Astrocyte (in vitro differentiated cells and primary cell): ENCODE measurements at regions not wholly inside any gene's neighbourhood (a gene's known extent, or its start where the extent isn't known, plus 50 kb on each side); places are given as distances from the start of the nearest gene placed in this dataset.

Experiments
- DNase-seq: peaks from one replicate; pipeline ENCODE4 v3.0.0-alpha.2; 2010; ENCODE audit warnings: low read depth
- FAIRE-seq: peaks from 2 replicates; lab custom pipeline; 2011; peaks lifted over from hg19 to GRCh38; lab: Jason Lieb, UNC
- H2AFZ ChIP-seq: 2 replicates; pipeline ENCODE4 v1.6.0; 2012; ENCODE audit warnings: low read depth, low read length, inconsistent platforms
- H3K27ac ChIP-seq: 2 replicates; pipeline ENCODE4 v1.5.1; 2011; ENCODE audit warnings: low read depth, low read length, inconsistent platforms
- H3K27me3 ChIP-seq: 2 replicates; pipeline ENCODE4 v1.6.0; 2011; ENCODE audit warnings: low read length, inconsistent platforms; ENCODE audit not compliant: insufficient read depth
- H3K36me3 ChIP-seq: 2 replicates; pipeline ENCODE4 v1.5.1; 2011; ENCODE audit warnings: low read length, inconsistent platforms; ENCODE audit not compliant: insufficient read depth
- H3K4me1 ChIP-seq: 2 replicates; pipeline ENCODE4 v1.5.1; 2011; ENCODE audit warnings: low read length, inconsistent platforms; ENCODE audit not compliant: insufficient read depth
- H3K4me2 ChIP-seq: 2 replicates; pipeline ENCODE4 v1.6.0; 2012; ENCODE audit warnings: low read length, inconsistent platforms
- H3K4me3 ChIP-seq: 2 replicates; pipeline ENCODE4 v1.5.1; 2011; ENCODE audit warnings: low read depth, mild to moderate bottlenecking, low read length, inconsistent platforms; ENCODE audit not compliant: insufficient read depth
- H3K79me2 ChIP-seq: 2 replicates; pipeline ENCODE4 v1.6.0; 2012; ENCODE audit warnings: mild to moderate bottlenecking, low read length, inconsistent platforms; ENCODE audit not compliant: insufficient read depth
- H3K9ac ChIP-seq: 2 replicates; pipeline ENCODE4 v1.6.0; 2012; ENCODE audit warnings: mild to moderate bottlenecking, low read length, inconsistent platforms
- H3K9me3 ChIP-seq: 2 replicates; pipeline ENCODE4 v1.5.1; 2012; ENCODE audit warnings: low read depth, mild to moderate bottlenecking, low read length, inconsistent platforms; ENCODE audit not compliant: insufficient read depth
- H4K20me1 ChIP-seq: 2 replicates; pipeline ENCODE4 v1.6.0; 2012; ENCODE audit warnings: low read length, inconsistent platforms; ENCODE audit not compliant: insufficient read depth
- H3K27ac Mint-ChIP-seq: one replicate; pipeline ENCODE4 v1.8.0; 2021; ENCODE audit warnings: mild to moderate bottlenecking, mixed read lengths; ENCODE audit not compliant: unreplicated experiment
- H3K27me3 Mint-ChIP-seq: one replicate; pipeline ENCODE4 v1.8.0; 2021; ENCODE audit warnings: low read depth, mixed read lengths; ENCODE audit not compliant: unreplicated experiment
- H3K36me3 Mint-ChIP-seq: one replicate; pipeline ENCODE4 v1.8.0; 2021; ENCODE audit warnings: low read depth, mixed read lengths; ENCODE audit not compliant: unreplicated experiment
- H3K4me1 Mint-ChIP-seq: one replicate; pipeline ENCODE4 v1.8.0; 2021; ENCODE audit warnings: low read depth, mixed read lengths; ENCODE audit not compliant: unreplicated experiment
- H3K4me3 Mint-ChIP-seq: one replicate; pipeline ENCODE4 v1.8.0; 2021; ENCODE audit warnings: mild to moderate bottlenecking, moderate library complexity, mixed read lengths; ENCODE audit not compliant: unreplicated experiment
- H3K9me3 Mint-ChIP-seq: one replicate; pipeline ENCODE4 v1.8.0; 2021; ENCODE audit warnings: mild to moderate bottlenecking, mixed read lengths; ENCODE audit not compliant: unreplicated experiment
- EZH2 ChIP-seq: IDR thresholded peaks from 2 replicates; pipeline ENCODE4 v1.6.1; 2012; ENCODE audit warnings: mild to moderate bottlenecking, low read length, inconsistent platforms; ENCODE audit not compliant: insufficient read depth
- TF ChIP-seq, protein P1 (sequence below): IDR thresholded peaks from 2 replicates; pipeline ENCODE4 v1.5.1; 2011; ENCODE audit warnings: low read depth, mild to moderate bottlenecking, inconsistent platforms, low read length, moderate library complexity; ENCODE audit not compliant: insufficient read depth

DNA sequence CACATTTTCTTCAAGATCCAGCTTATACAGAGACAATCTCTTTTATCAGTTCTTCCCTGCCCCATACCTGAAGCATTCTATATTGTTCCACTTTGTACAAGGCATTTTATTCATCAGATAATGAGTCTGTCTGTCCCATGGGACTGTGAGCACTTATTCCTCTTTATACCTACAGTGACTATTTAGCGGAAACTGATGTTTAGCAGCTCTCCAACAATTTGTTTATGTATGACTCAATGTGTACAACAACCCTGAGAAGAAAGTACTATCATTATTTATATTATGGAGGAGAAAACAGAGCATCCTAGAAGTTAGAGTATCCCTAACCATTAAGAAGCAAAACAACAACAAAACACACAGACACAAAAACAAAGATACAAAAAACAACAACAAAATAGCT, 306.5 kb downstream of the PRDM5 start:
- Histone ChIP-seq H3K36me3 (no peaks in the 10 kb centered on the region), H3K27me3 (no peaks in the 10 kb centered on the region), H3K9me3 (no peaks in the 10 kb centered on the region), H4K20me1 (no peaks in the 10 kb centered on the region), H3K27ac (no peak overlapping the region), H3K4me3 (no peak overlapping the region), H3K79me2 (no peaks in the 10 kb centered on the region), H3K9ac (no peak overlapping the region), H2AFZ (no peak overlapping the region), H3K4me1 (no peaks in the 10 kb centered on the region), H3K4me2 (no peak overlapping the region)
- peaks cover 2% of the 10 kb centered on the region for H3K4me1 Mint-ChIP-seq
- no peak for TF ChIP-seq EZH2
- TF ChIP-seq, protein P1, sequence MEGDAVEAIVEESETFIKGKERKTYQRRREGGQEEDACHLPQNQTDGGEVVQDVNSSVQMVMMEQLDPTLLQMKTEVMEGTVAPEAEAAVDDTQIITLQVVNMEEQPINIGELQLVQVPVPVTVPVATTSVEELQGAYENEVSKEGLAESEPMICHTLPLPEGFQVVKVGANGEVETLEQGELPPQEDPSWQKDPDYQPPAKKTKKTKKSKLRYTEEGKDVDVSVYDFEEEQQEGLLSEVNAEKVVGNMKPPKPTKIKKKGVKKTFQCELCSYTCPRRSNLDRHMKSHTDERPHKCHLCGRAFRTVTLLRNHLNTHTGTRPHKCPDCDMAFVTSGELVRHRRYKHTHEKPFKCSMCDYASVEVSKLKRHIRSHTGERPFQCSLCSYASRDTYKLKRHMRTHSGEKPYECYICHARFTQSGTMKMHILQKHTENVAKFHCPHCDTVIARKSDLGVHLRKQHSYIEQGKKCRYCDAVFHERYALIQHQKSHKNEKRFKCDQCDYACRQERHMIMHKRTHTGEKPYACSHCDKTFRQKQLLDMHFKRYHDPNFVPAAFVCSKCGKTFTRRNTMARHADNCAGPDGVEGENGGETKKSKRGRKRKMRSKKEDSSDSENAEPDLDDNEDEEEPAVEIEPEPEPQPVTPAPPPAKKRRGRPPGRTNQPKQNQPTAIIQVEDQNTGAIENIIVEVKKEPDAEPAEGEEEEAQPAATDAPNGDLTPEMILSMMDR = no peak
- no peak overlapping the region for H3K4me3 Mint-ChIP-seq
- H3K27ac Mint-ChIP-seq = no peak overlapping the region
- no peak for FAIRE-seq
- H3K36me3 Mint-ChIP-seq = no peaks in the 10 kb centered on the region
- DNase-seq = no peak
- H3K9me3 Mint-ChIP-seq = no peaks in the 10 kb centered on the region
- no peaks in the 10 kb centered on the region for H3K27me3 Mint-ChIP-seq

DNA sequence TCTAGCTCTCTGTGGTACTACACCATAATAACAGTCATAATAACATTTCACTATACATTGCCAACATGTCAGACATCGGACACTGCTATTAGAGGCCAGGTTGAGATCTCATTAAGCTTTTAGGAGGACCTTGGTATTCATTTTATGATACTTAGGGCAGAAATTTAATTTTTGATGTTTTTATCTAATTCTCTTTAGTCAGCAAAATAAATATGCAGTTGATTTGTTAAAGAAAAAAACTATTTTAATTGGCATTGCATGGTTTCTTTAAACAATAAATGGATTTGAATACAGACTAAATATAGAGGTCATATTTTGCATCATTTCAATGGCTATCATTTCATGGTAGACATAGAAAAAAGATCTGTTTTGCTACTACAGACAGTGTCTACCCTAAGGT, 308.7 kb downstream of the PRDM5 start:
- H3K36me3 ChIP-seq = no peaks in the 10 kb centered on the region
- H3K27ac ChIP-seq = no peak overlapping the region
- Mint-ChIP-seq H3K27ac (no peak overlapping the region), H3K36me3 (no peaks in the 10 kb centered on the region), H3K9me3 (no peaks in the 10 kb centered on the region), H3K27me3 (no peaks in the 10 kb centered on the region), H3K4me1 (peaks cover 2% of the 10 kb centered on the region), H3K4me3 (no peak overlapping the region)
- H3K9me3 ChIP-seq = no peaks in the 10 kb centered on the region
- H2AFZ ChIP-seq = no peak overlapping the region
- H4K20me1 ChIP-seq = no peaks in the 10 kb centered on the region
- DNase-seq = no peak
- no peak overlapping the region for H3K4me3 ChIP-seq
- no peaks in the 10 kb centered on the region for H3K4me1 ChIP-seq
- H3K4me2 ChIP-seq = no peak overlapping the region
- no peaks in the 10 kb centered on the region for H3K79me2 ChIP-seq
- no peak overlapping the region for H3K9ac ChIP-seq
- no peaks in the 10 kb centered on the region for H3K27me3 ChIP-seq
- TF ChIP-seq EZH2 = no peak
- TF ChIP-seq, protein P1 = no peak
- no peak for FAIRE-seq

DNA sequence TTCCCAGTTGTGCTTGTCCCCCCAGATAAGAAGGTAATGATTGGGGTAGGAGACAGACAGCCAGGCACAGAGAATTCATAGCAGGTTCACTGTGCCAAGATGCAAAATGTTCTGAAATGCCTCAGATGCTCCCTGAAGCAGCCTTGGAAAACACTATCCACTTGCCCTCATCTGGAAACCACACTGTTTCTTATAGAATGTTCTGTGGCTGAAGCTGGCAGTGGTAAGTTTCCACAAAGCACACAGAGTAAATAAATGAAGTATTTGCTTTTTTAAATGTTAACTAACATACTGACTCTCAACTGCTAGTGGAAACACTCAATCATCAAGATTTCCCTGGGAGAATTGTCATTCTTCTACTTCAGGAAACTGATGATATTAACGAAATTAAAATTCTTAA, 311.4 kb downstream of the PRDM5 start:
- Histone ChIP-seq H3K27ac (no peak overlapping the region), H3K27me3 (no peaks in the 10 kb centered on the region), H3K79me2 (no peaks in the 10 kb centered on the region), H2AFZ (no peak overlapping the region), H4K20me1 (no peaks in the 10 kb centered on the region), H3K4me3 (no peak overlapping the region), H3K36me3 (no peaks in the 10 kb centered on the region), H3K9me3 (no peaks in the 10 kb centered on the region), H3K9ac (no peak overlapping the region), H3K4me2 (no peak overlapping the region), H3K4me1 (no peaks in the 10 kb centered on the region)
- H3K4me1 Mint-ChIP-seq = no peaks in the 10 kb centered on the region
- no peak overlapping the region for H3K27ac Mint-ChIP-seq
- DNase-seq (no peak), FAIRE-seq (no peak)
- no peak overlapping the region for H3K4me3 Mint-ChIP-seq
- H3K9me3 Mint-ChIP-seq = peaks cover 5% of the 10 kb centered on the region
- TF ChIP-seq, protein P1 = no peak
- TF ChIP-seq EZH2 = no peak
- no peaks in the 10 kb centered on the region for H3K27me3 Mint-ChIP-seq
- H3K36me3 Mint-ChIP-seq = no peaks in the 10 kb centered on the region
